GM12878 (cell line): ENCODE measurements at regions not wholly inside any gene's neighbourhood (a gene's known extent, or its start where the extent isn't known, plus 50 kb on each side); places are given as distances from the start of the nearest gene placed in this dataset.

Source experiments
- ATAC-seq: fragments of 200-7000 bp; cut with Tn5 transposase; 3 replicates; pipeline ENCODE4 v1.9.1; 2020; ENCODE audit warnings: mild to moderate bottlenecking, moderate library complexity
- BruUV-seq: library from RNA; stranded (reverse); fragments of 400-500 nt; replicated peaks from 2 replicates; lab custom pipeline; 2021; lab: Mats Ljungman, UMichigan
- CTCF ChIA-PET: fragments of 300-600 bp; sonication (Branson Sonifier 250); formaldehyde crosslinking; extraction: SDS; loops from one replicate; lab custom pipeline; 2021; ENCODE audit warnings: inconsistent platforms; lab: Yijun Ruan, JAX
- POLR2A ChIA-PET: fragments of 350-600 bp; formaldehyde crosslinking; extraction: SDS; loops from one replicate; lab custom pipeline; 2021; ENCODE audit warnings: inconsistent platforms; lab: Charles Lee
- RAD21 ChIA-PET: fragments of 300-600 bp; sonication (Branson Sonifier 250); formaldehyde crosslinking; loops from one replicate; lab custom pipeline; 2023; ENCODE audit warnings: antibody characterized with exemption; ENCODE audit not compliant: unreplicated experiment; lab: Charles Lee
- SMC1A ChIA-PET: fragments of 300-600 bp; sonication (Branson Sonifier 250); formaldehyde crosslinking; loops from one replicate; lab custom pipeline; 2023; ENCODE audit not compliant: unreplicated experiment, uncharacterized antibody; lab: Charles Lee
- DNase-seq: peaks from one replicate; pipeline ENCODE4 v3.0.0-alpha.2; 2011; ENCODE audit warnings: low read depth, low spot score
- FAIRE-seq: peaks from 3 replicates; lab custom pipeline; 2011; peaks lifted over from hg19 to GRCh38; lab: Jason Lieb, UNC
- H2AFZ ChIP-seq: 2 replicates; pipeline ENCODE4 v1.6.0; 2011; ENCODE audit warnings: low read depth, low read length, control low read depth; ENCODE audit not compliant: control insufficient read depth
- H3K27ac ChIP-seq: 2 replicates; pipeline ENCODE4 v1.5.1; 2011; ENCODE audit warnings: control low read depth; ENCODE audit not compliant: control insufficient read depth, insufficient read depth
- H3K27me3 ChIP-seq, 2 experiments: replicated peaks in 1 of 2; 2 replicates each; pipeline versions ENCODE4 v1.6.0 to v1.6.1; 2011; ENCODE audit warnings: low read length in 1 of 2; ENCODE audit not compliant: control insufficient read depth in 2 of 2, insufficient read depth in 2 of 2
- H3K36me3 ChIP-seq, 2 experiments: 2 replicates each; pipeline ENCODE4 v1.5.1; 2011; ENCODE audit warnings: low read length in 1 of 2; ENCODE audit not compliant: control insufficient read depth in 2 of 2, insufficient read depth in 2 of 2
- H3K4me1 ChIP-seq: 2 replicates; pipeline ENCODE4 v1.6.1; 2011; ENCODE audit warnings: mild to moderate bottlenecking, low read length, moderate library complexity, mixed read lengths; ENCODE audit not compliant: control insufficient read depth, insufficient read depth
- H3K4me2 ChIP-seq: 2 replicates; pipeline ENCODE4 v1.6.0; 2011; ENCODE audit warnings: control low read depth; ENCODE audit not compliant: control insufficient read depth, insufficient read depth
- H3K4me3 ChIP-seq: fragments of 200-600 bp; sonication (generic); 2 replicates; pipeline ENCODE4 v1.5.1; 2016
- H3K79me2 ChIP-seq: 2 replicates; pipeline ENCODE4 v1.6.0; 2011; ENCODE audit warnings: low read length; ENCODE audit not compliant: control insufficient read depth, insufficient read depth
- H3K9ac ChIP-seq: 2 replicates; pipeline ENCODE4 v1.8.0; 2011; ENCODE audit warnings: low read length, control low read depth, mixed read lengths; ENCODE audit not compliant: control insufficient read depth, insufficient read depth
- H3K9me3 ChIP-seq: replicated peaks from 3 replicates; pipeline ENCODE4 v1.5.1; 2011; ENCODE audit warnings: mild to moderate bottlenecking, low read length; ENCODE audit not compliant: control insufficient read depth, insufficient read depth
- H4K20me1 ChIP-seq: 2 replicates; pipeline ENCODE4 v1.6.0; 2011; ENCODE audit not compliant: control insufficient read depth, insufficient read depth
- ATF3 ChIP-seq: IDR thresholded peaks from 2 replicates; pipeline ENCODE4 v1.6.1; 2011; ENCODE audit warnings: low read depth, mild to moderate bottlenecking, low read length, moderate library complexity, borderline replicate concordance; ENCODE audit errors: extremely low read depth
- BCL11A ChIP-seq: IDR thresholded peaks from 2 replicates; pipeline ENCODE4 v1.6.1; 2011; ENCODE audit warnings: low read depth, low read length
- BCL3 ChIP-seq: IDR thresholded peaks from 2 replicates; pipeline ENCODE4 v1.6.1; 2011; ENCODE audit warnings: borderline replicate concordance, low read depth, mild to moderate bottlenecking, moderate library complexity, low read length; ENCODE audit not compliant: insufficient read depth, poor library complexity, severe bottlenecking
- BHLHE40 ChIP-seq, 2 experiments: fragments of 450-650 bp in 1 of 2; IDR thresholded peaks; 2 replicates each; pipeline ENCODE4 v1.6.1; 2011 to 2017; ENCODE audit warnings: low read depth in 2 of 2, borderline replicate concordance in 1 of 2, improper control_type of control experiment in 1 of 2, low read length in 1 of 2, mild to moderate bottlenecking in 1 of 2
- CBX3 ChIP-seq: fragments of 200-600 bp; sonication (generic); IDR thresholded peaks from 2 replicates; pipeline ENCODE4 v1.6.1; 2016; ENCODE audit warnings: low read depth, borderline replicate concordance
- EZH2 ChIP-seq: IDR thresholded peaks from 2 replicates; pipeline ENCODE4 v1.6.1; 2012; ENCODE audit warnings: low read depth, mild to moderate bottlenecking, control low read depth, inconsistent platforms, low read length, borderline replicate concordance; ENCODE audit not compliant: control insufficient read depth
- GATAD2B ChIP-seq: fragments of 450-650 bp; conservative IDR thresholded peaks from 2 replicates; pipeline ENCODE4 v1.6.1; 2017; ENCODE audit warnings: low read depth, mild to moderate bottlenecking, moderate library complexity
- IKZF2 ChIP-seq, 2 experiments: fragments of 450-650 bp; IDR thresholded peaks; 2 replicates each; pipeline ENCODE4 v1.6.1; 2017; ENCODE audit warnings: mild to moderate bottlenecking in 2 of 2, moderate library complexity in 2 of 2
- MAX ChIP-seq: IDR thresholded peaks from 2 replicates; pipeline ENCODE4 v1.6.1; 2012; ENCODE audit warnings: low read depth, low read length, improper control_type of control experiment
- RCOR1 ChIP-seq: conservative IDR thresholded peaks from 2 replicates; pipeline ENCODE4 v1.6.1; 2012; ENCODE audit warnings: low read depth, low read length, improper control_type of control experiment
- SMAD5 ChIP-seq: IDR thresholded peaks from 2 replicates; pipeline ENCODE4 v1.6.1; 2016; ENCODE audit warnings: antibody characterized with exemption, low read depth
- SPI1 ChIP-seq: IDR thresholded peaks from 2 replicates; pipeline ENCODE4 v1.6.1; 2011; ENCODE audit warnings: low read depth, mild to moderate bottlenecking, low read length, moderate library complexity, borderline replicate concordance; ENCODE audit not compliant: insufficient read depth
- WRNIP1 ChIP-seq: IDR thresholded peaks from 2 replicates; pipeline ENCODE4 v1.6.1; 2011; ENCODE audit warnings: low read depth, low read length, improper control_type of control experiment, borderline replicate concordance
- YBX1 ChIP-seq: fragments of 450-650 bp; IDR thresholded peaks from 2 replicates; pipeline ENCODE4 v1.6.1; 2016; ENCODE audit warnings: antibody characterized with exemption
- ZBTB4 ChIP-seq: fragments of 450-650 bp; formaldehyde crosslinking; IDR thresholded peaks from 2 replicates; pipeline ENCODE4 v1.4.0; 2022; ENCODE audit warnings: mild to moderate bottlenecking, moderate library complexity
- WGBS: methylation state at CpG from one replicate; pipeline ENCODE4 v1.1.6; 2016; ENCODE audit warnings: low lambda C conversion rate; ENCODE audit not compliant: insufficient replicate concordance, insufficient coverage; ENCODE audit errors: missing lambda C conversion rate; 5-methylcytosine and 5-hydroxymethylcytosine counted together
- in situ Hi-C: fragments of 300-500 bp; cut with MboI; formaldehyde crosslinking; loops from 9 replicates; pipeline ENCODE4 v1.14.3; 2018; ENCODE audit warnings: mixed read lengths
- intact Hi-C: fragments of 100-400 bp; cut with micrococcal nuclease; formaldehyde crosslinking; loops from one replicate; pipeline ENCODE4 v1.14.2; 2022; ENCODE audit not compliant: unreplicated experiment

GRCh38 chr1:60223158-60223557, 149.6 kb upstream of the C1orf87 start (continued):
- TF ChIP-seq ZBTB4 (CRISPR knock-in tag) (no peak), BCL3 (no peak), SPI1 (no peak)

GRCh38 chr1:60222360-60223115, 149.0 kb upstream of the C1orf87 start:
- Histone ChIP-seq H3K79me2 (no peaks in the 10 kb centered on the region), H3K36me3 (no peaks in the 10 kb centered on the region), H3K4me1 (no peaks in the 10 kb centered on the region), H3K9ac (no peak overlapping the region), H3K4me3 (no peak overlapping the region), H3K27ac (no peak overlapping the region), H3K27me3 (no peaks in the 10 kb centered on the region), H3K4me2 (no peak overlapping the region), H2AFZ (no peak overlapping the region), H3K9me3 (no peaks in the 10 kb centered on the region), H4K20me1 (no peaks in the 10 kb centered on the region)
- ChIA-PET SMC1A (no interaction called here), CTCF (no interaction called here), RAD21 (no interaction called here), POLR2A (no interaction called here)
- no TSS peak for BruUV-seq
- 19% methylated on average over 11 of the region's 11 CpGs for WGBS
- in situ Hi-C loops (no loop called here), intact Hi-C loops (no loop called here)
- FAIRE-seq (no peak), DNase-seq (no peak), ATAC-seq (no peak)
- TF ChIP-seq BCL11A (no peak), SMAD5 (no peak), ATF3 (no peak), MAX (no peak), WRNIP1 (no peak), EZH2 (no peak), RCOR1 (no peak), YBX1 (no peak), GATAD2B (no peak), IKZF2 (IDR thresholded peaks at IDR 0.05) (no peak), BHLHE40 (IDR thresholded peaks at IDR 0.05; ENCODE audit: borderline replicate concordance in 1 of 2, low read depth in 2 of 2, low read length in 1 of 2) (no peak), CBX3 (no peak)
